ENCODE measurements at regions not wholly inside any gene's neighbourhood (a gene's known extent, or its start where the extent isn't known, plus 50 kb on each side); places are given as distances from the start of the nearest gene placed in this dataset.

DNA sequence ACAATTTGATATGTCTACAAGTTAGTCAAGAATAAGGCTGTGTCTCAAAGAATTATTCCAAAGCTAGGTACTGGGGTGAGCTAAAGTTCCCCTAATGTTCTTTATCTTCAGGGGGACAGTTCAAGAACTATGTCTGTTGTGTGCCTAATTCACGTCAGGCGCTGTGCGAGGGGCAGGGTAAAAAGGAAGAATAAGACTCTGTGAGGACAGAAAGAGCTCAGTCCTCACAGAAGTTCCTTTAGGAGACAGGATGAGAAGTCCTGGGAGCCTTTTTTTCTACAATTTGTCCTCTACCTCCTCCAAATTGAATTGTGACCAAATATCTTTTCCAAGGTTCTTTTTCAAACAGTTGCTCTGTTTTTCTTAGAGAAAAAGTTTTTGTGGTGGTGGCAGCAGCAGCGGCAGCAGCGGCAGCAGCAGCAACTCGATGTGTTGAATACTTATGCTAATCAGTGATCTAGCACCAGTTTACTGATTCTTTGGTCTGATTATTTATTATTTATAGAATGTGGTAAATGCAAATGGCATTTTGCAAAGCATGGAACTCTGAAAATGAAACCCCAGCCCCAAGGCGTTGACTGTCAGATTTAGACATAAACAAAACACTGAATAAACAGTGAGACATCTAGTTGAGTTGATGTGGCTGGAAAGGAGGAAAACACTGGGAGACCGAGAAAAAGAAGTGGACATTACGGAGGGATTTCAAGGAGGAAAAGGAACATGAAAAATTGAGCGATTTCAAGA, 88.6 kb downstream of the GTPBP8 start:
- ChIA-PET POLR2A (no interaction called here), CTCF (interaction anchor here (2.7 kb wide), 1 partner anchor 8 kb away, joined by 8 read pairs; no protein-coding TSS in a partner anchor)
- DNase-seq, result no peak
- Mint-ChIP-seq H3K9me3 (no peaks in the 10 kb centered on the region), H3K27ac (no peak overlapping the region), H3K27me3 (no peaks in the 10 kb centered on the region), H3K4me3 (no peak overlapping the region), H3K36me3 (ENCODE audit: low read depth) (no peaks in the 10 kb centered on the region), H3K4me1 (no peaks in the 10 kb centered on the region)

DNA sequence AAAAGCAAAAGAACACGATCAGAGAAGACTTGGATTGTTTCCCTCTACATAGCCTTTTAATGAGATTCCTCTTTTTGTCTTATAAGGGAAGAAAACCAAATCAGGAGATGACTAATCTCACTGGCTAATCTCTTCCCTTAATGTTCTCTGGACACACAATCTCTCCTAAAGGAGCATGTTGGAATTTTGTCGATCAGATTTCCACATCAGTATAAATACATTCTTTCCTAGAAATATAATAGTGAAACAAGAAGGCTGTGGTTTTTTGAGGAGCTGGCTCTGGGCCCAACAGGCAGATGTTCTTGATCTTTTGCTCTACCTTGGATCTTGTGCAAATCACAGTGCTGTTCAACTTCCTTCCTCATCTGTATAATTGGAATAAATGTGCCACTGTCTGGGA, 94.0 kb downstream of the GTPBP8 start:
- Mint-ChIP-seq H3K4me3 (no peak overlapping the region), H3K27me3 (no peaks in the 10 kb centered on the region), H3K9me3 (no peaks in the 10 kb centered on the region), H3K27ac (no peak overlapping the region), H3K36me3 (ENCODE audit: low read depth) (no peaks in the 10 kb centered on the region), H3K4me1 (peaks cover 1% of the 10 kb centered on the region)
- ChIA-PET POLR2A (no interaction called here), CTCF (no interaction called here)
- DNase-seq, result no peak

DNA sequence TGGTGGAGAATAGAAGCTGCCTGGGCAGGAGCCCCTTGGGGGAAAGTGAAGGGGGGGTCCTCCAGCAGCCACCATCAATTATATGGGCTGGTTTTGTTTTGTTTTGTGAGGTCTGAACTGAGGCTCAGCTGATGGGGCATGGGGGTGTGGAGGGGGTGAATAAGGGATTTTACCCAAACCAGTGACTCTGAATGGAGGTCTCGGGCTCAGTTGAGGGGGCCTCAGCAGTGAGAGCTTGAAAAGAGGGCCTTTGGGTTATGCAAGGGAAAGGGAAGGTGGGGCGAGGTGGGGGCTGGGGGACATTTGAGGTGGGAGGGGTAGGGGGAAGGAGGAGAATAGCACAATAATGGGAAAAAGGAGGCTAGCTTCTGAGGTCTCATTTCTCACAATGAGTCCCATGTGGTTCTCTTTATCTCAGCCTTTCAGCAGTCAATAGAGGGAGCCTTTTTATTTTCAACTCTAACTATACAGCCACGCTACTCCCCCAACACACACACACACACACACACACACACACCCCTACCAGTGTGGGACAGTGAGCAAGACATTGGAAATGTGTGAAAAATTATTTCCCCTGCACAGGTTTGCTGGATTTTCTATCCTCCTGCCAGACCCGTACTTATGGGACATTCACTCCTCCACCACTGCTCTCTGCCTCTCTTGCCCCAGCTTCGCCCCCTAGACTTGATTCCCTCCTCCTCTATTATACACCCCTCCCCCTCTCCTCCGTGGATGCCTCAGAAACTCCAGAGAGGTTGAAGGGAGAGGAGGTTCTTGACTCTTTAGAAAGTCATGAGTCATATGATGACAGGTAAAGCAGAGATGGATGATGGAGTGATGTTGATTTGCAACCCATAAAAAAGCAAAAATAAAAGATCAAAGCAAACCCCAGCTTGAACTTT, 96.0 kb downstream of the GTPBP8 start:
- Mint-ChIP-seq H3K9me3 (no peaks in the 10 kb centered on the region), H3K4me1 (peaks cover 1% of the 10 kb centered on the region), H3K4me3 (no peak overlapping the region), H3K36me3 (ENCODE audit: low read depth) (no peaks in the 10 kb centered on the region), H3K27me3 (no peaks in the 10 kb centered on the region), H3K27ac (no peak overlapping the region)
- POLR2A ChIA-PET, result no interaction called here
- CTCF ChIA-PET, result interaction anchor here (1.9 kb wide), 1 partner anchor 9 kb away, joined by 8 read pairs; no protein-coding TSS in a partner anchor
- DNase-seq, result no peak

DNA sequence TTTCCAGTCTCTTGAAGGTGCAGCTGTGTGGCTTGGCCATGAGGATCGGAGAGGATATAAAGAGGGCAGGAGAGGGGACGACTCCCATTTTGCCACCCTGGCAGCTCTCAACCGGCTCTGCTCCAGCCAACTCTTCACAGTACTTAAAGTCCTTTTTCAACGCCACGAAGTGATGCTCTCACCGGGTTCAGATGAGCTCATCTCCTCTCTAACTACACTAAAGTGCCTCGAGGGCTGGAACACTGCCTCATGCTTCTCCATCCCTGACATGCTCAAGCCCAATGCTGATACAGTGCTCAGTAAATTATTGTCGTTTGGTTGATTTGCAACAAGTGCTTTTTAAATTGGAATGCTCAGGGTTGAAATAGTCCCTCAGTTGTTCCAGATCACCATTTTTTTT, 97.8 kb downstream of the GTPBP8 start:
- DNase-seq, result no peak
- Mint-ChIP-seq H3K27ac (no peak overlapping the region), H3K4me3 (no peak overlapping the region), H3K36me3 (ENCODE audit: low read depth) (no peaks in the 10 kb centered on the region), H3K27me3 (no peaks in the 10 kb centered on the region), H3K9me3 (no peaks in the 10 kb centered on the region), H3K4me1 (peaks cover 1% of the 10 kb centered on the region)
- ChIA-PET POLR2A (no interaction called here), CTCF (interaction anchor here (0.7 to 1.9 kb wide), 2 partner anchors 11 to 446 kb away, joined by 3 to 8 read pairs; no protein-coding TSS in a partner anchor)

DNA sequence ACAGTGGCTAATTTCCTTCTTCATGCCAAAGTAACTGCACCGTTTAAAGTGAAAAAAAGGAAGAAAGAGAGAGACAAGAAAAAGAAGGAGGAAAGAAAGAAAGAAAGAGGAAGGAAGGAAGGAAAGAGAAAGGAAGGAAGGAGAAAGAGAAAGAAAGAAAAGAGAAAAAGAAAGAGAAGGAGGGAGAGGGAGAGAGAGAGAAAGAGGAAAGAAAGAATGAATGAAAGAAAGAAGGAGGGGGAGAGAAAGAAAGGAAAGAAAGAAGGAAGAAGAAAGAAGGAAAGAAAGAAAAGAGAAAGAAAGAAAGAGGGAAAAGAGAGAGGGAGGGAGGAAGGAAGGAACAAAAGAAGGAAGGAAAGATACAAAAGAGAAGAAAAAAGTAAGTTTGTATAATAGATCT, 100.6 kb downstream of the GTPBP8 start:
- H3K4me1 Mint-ChIP-seq, result peaks cover 1% of the 10 kb centered on the region
- ChIA-PET CTCF (interaction anchor here (0.6 kb wide), 1 partner anchor 27 kb away, joined by 5 read pairs; no protein-coding TSS in a partner anchor), POLR2A (no interaction called here)
- H3K36me3 Mint-ChIP-seq (ENCODE audit: low read depth), result no peaks in the 10 kb centered on the region
- no peak overlapping the region for H3K27ac Mint-ChIP-seq
- no peaks in the 10 kb centered on the region for H3K9me3 Mint-ChIP-seq
- no peak overlapping the region for H3K4me3 Mint-ChIP-seq
- no peak for DNase-seq
- no peaks in the 10 kb centered on the region for H3K27me3 Mint-ChIP-seq

DNA sequence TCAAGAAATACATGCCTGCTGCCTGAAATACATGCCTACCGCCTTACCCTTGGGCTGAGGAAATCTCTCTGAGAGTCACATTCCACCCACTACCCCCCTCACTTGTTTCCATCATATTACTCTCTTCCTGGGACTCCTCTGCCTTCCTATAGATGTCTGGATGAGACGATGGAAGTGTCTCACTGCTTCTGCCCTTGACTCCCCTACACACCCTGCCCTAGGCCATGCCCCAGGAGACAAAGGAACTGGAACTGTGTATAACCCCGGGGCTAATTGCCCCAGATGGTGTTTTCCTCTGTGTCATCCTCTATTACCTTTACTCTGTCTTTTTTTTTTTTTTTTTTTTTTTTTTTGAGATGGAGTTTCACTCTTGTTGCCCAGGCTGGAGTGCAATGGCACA, 102.0 kb downstream of the GTPBP8 start:
- Mint-ChIP-seq H3K27me3 (no peaks in the 10 kb centered on the region), H3K9me3 (no peaks in the 10 kb centered on the region), H3K36me3 (ENCODE audit: low read depth) (no peaks in the 10 kb centered on the region), H3K4me3 (no peak overlapping the region), H3K27ac (no peak overlapping the region), H3K4me1 (no peaks in the 10 kb centered on the region)
- POLR2A ChIA-PET, result no interaction called here
- CTCF ChIA-PET, result no interaction called here
- no peak for DNase-seq

DNA sequence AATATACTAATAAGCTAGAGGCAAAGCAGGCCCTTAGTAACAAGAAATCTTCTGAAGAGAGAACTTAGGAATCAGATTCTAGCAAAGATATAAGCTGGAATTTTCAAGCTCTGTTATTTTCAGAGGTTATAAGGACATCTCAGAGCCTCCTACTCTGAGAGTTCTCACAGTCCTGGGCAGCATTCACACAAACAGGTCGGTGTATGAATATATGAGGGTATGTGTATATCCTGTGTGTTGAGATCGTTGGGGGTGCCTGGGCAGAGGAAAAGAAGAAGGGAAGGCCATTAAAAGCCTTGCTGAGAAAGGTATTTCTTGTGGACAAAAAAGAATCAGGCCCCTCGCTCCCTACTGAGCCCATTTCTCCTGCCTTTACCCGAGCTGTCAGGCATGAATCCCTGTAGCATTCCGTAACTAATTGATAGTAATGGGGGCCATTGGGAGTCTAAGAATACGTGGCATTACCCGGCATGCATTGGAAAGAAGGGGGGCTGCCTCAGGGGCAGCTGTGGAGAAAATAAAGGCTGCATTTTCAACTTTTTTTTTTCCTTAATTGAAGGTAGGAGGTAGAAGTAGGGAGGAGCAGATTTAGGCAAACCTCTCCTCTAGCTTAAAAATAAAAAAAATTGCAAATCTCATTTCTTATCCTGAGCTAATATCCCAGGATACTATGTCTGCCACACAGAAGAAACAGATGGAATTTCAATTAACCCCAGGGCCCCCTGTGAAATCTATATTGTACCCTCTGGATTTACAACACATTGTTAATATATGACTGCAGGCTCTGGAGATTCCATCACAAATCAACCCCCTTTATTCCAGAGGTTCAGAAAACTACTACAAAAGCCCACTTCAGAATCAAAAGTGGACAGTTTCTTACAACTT, 103.8 kb downstream of the GTPBP8 start:
- no peaks in the 10 kb centered on the region for H3K27me3 Mint-ChIP-seq
- POLR2A ChIA-PET, result no interaction called here

DNA sequence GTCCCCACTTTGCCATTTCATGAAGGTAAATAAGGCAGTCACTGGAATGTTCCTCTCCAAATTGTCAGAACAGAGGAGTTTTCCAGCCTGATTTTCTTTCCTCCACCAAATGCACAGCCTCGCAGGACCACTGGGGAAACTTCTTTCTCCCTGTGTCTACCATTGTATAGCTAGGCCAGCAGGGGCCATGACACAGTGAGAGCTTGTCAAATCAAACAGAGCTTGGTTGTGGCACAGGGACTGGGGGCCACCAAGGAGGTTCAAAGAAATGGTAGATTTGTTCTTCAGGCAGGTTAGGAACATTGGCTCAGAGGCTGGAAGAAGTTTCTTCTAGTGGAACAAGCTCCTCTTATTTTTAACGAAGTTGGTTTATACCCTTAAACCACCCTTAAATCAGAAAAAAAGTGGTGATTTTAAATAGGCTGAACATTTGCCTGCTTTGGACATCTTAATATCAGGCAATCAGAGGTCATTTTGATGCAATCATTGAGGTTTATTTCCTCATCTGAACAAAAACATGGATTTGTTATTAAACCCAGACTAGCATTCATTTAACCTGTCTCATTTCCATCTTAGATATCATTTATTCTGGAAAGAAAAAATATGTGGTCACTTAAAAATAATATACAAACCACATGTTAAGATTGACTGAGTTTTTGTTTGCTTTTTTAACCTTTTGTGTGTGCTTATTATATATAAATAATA, 105.6 kb downstream of the GTPBP8 start:
- H3K27me3 Mint-ChIP-seq, result no peaks in the 10 kb centered on the region
- H3K4me1 Mint-ChIP-seq, result no peaks in the 10 kb centered on the region
- ChIA-PET POLR2A (no interaction called here), CTCF (interaction anchor here (0.6 kb wide), 1 partner anchor 192 kb away, joined by 3 read pairs; no protein-coding TSS in a partner anchor)
- no peak overlapping the region for H3K4me3 Mint-ChIP-seq
- no peaks in the 10 kb centered on the region for H3K36me3 Mint-ChIP-seq (ENCODE audit: low read depth)
- no peaks in the 10 kb centered on the region for H3K9me3 Mint-ChIP-seq
- no peak overlapping the region for H3K27ac Mint-ChIP-seq
- DNase-seq, result no peak

More for the DNA sequence above, 103.8 kb downstream of the GTPBP8 start:
- CTCF ChIA-PET, result no interaction called here
- no peak overlapping the region for H3K27ac Mint-ChIP-seq
- H3K9me3 Mint-ChIP-seq, result no peaks in the 10 kb centered on the region
- no peak overlapping the region for H3K4me3 Mint-ChIP-seq
- no peaks in the 10 kb centered on the region for H3K4me1 Mint-ChIP-seq
- no peaks in the 10 kb centered on the region for H3K36me3 Mint-ChIP-seq (ENCODE audit: low read depth)
- DNase-seq, result no peak

DNA sequence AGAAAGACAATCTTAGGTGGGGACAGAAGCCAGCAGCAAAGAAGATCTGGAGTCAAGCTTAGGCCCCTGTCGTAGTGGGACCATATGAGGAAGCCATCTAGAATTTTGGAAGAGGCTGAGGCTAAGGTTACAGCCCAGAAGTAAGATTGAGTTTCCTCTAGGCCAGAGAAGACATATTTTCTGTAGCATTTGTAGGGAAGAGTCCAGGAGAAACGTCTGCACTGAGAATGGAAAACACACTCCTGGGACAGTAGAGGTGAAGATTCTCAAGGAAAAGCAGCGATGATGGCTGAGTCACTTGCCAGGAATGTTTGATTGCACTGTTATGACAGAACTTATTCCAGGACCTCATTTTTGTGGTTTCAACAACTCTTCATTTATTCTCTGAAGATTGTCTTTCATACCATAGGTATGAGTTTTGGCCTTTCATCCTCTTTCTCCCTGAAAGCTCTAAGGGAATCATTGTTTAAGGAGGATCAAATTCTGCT, 107.2 kb downstream of the GTPBP8 start:
- no peaks in the 10 kb centered on the region for H3K4me1 Mint-ChIP-seq
- no peaks in the 10 kb centered on the region for H3K27me3 Mint-ChIP-seq
- DNase-seq, result no peak
- ChIA-PET CTCF (no interaction called here), POLR2A (no interaction called here)
- no peak overlapping the region for H3K27ac Mint-ChIP-seq
- no peak overlapping the region for H3K4me3 Mint-ChIP-seq
- no peaks in the 10 kb centered on the region for H3K36me3 Mint-ChIP-seq (ENCODE audit: low read depth)
- H3K9me3 Mint-ChIP-seq, result no peaks in the 10 kb centered on the region

DNA sequence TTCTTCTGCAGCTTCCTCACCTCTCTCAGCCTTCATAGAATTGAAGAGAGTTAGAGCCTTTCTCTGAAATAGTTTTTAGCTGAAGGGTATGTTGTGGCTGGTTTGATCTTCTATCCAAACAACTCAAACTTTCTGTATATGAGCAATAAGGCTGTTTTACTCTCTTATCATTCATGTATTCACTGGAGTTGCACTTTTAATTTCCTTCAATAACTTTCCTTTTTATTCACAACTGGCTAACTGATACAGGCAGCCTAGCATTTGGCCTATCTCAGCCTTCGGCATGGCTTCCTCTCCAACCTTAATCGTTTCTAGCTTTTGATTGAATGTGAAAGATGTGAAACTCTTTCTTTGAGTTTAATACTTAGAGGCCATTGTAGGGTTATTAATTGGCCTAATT, 109.3 kb downstream of the GTPBP8 start:
- Mint-ChIP-seq H3K4me3 (no peak overlapping the region), H3K27me3 (no peaks in the 10 kb centered on the region), H3K27ac (no peak overlapping the region), H3K36me3 (ENCODE audit: low read depth) (no peaks in the 10 kb centered on the region), H3K4me1 (peaks cover 4% of the 10 kb centered on the region), H3K9me3 (no peaks in the 10 kb centered on the region)
- POLR2A ChIA-PET, result no interaction called here
- no peak for DNase-seq
- CTCF ChIA-PET, result no interaction called here

DNA sequence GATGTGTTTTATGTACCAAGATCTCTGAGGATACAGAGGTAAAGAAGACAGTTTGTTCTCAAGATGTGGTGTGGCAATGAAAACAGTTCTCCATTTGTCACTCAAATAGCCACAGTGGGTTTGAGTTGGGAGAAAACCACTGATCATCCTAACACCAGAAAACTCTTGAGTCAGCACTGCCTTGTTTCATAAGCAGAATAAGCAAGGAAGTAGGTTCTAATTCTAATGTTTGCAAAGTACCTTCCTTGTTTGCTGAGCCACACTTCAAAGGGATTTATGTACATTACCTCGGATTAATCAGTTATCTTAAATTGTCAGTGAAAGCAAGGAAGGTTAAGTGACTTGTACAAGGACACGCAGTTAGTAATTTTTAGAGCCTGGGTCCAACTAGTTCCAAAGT, 107.8 kb upstream of the BOC start:
- POLR2A ChIA-PET, result no interaction called here
- Mint-ChIP-seq H3K27ac (no peak overlapping the region), H3K9me3 (no peaks in the 10 kb centered on the region), H3K4me1 (peaks cover 4% of the 10 kb centered on the region), H3K27me3 (no peaks in the 10 kb centered on the region), H3K36me3 (ENCODE audit: low read depth) (no peaks in the 10 kb centered on the region), H3K4me3 (no peak overlapping the region)
- DNase-seq, result no peak
- CTCF ChIA-PET, result no interaction called here

DNA sequence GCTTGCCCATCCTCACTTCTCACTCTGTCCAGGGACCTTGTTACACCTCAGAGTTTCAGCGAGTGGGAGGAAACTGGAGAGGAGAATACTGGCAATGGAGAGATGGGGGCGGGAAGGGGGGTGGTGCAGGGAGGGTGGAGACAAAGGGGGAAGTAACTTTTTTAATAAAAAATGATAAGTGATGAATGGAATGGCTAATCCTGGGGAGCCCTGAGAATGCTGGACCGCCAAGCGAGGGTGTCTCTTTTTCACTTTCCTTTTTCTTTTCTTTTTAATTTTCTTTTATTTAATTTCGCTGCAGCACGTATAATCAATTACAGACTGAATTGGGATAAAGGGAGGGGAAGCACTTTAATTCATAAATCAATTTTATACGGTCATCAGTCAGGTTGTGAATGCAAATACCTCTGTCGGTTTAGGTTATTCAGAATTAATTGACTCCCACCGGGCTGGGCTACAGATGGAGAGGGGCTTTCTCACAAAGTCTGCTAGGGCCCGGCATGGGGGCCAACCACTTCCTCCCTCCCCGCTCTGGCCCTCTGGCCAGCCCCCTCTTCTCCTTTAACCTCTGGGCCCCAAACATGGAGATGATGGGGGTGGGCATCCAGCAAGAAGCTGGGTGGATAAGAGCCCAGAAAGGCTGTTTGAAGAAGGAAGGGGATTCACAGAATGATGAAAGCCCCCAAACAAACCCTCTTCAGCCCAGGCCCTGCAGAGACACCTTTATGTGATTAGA, 106.8 kb upstream of the BOC start:
- H3K4me3 Mint-ChIP-seq, result no peak overlapping the region
- DNase-seq, result no peak
- H3K36me3 Mint-ChIP-seq (ENCODE audit: low read depth), result no peaks in the 10 kb centered on the region
- no peaks in the 10 kb centered on the region for H3K27me3 Mint-ChIP-seq
- H3K9me3 Mint-ChIP-seq, result no peaks in the 10 kb centered on the region
- CTCF ChIA-PET, result no interaction called here
- POLR2A ChIA-PET, result no interaction called here
- H3K4me1 Mint-ChIP-seq, result peaks cover 4% of the 10 kb centered on the region
- no peak overlapping the region for H3K27ac Mint-ChIP-seq
